Activated CD4-positive, alpha-beta T cell treated with anti-CD3 and anti-CD28 coated beads, Interleukin-2, Interleukin-4, amounts not matched to agents 100 ng/mL and 50 ng/mL, durations not matched to agents 16 hours and 8 hours (primary cell): ENCODE measurements at regions not wholly inside any gene's neighbourhood (a gene's known extent, or its start where the extent isn't known, plus 50 kb on each side); places are given as distances from the start of the nearest gene placed in this dataset.
A peak's percentile ranks its signal among the peaks of the same experiment; 100 is the strongest.
"Not testable (repeated sequence)": the region's sequence is repeated elsewhere in the genome, so short reads cannot be mapped to it uniquely, and the experiment has no call there.

Experiments
- DNase-seq: peaks from one replicate; pipeline ENCODE4 v3.0.0-alpha.2; 2020; ENCODE audit warnings: low spot score

GRCh38 chr4:79266136-79266535 lies 59.7 kb downstream of the NAA11 start:
- no peak for DNase-seq

GRCh38 chr4:79259242-79259641 lies 66.6 kb downstream of the NAA11 start:
- no peak for DNase-seq

GRCh38 chr4:79258614-79259176 lies 67.2 kb downstream of the NAA11 start:
- DNase-seq, result no peak

- no peak for DNase-seq
Observed at GRCh38 chr4:79257953-79258613, 67.8 kb downstream of the NAA11 start.

GRCh38 chr4:79255793-79256192 lies 70.1 kb downstream of the NAA11 start:
- DNase-seq, result no peak

- no peak for DNase-seq
Observed at GRCh38 chr4:79253924-79254323, 71.9 kb downstream of the NAA11 start.

GRCh38 chr4:79253168-79253567 lies 72.7 kb downstream of the NAA11 start:
- no peak for DNase-seq

GRCh38 chr4:79250887-79251286 lies 75.0 kb downstream of the NAA11 start:
- DNase-seq, result no peak

GRCh38 chr4:79249881-79250503 lies 75.9 kb downstream of the NAA11 start:
- peak; percentile 1 for DNase-seq

GRCh38 chr4:79248610-79249009 lies 77.3 kb downstream of the NAA11 start:
- DNase-seq, result no peak

GRCh38 chr4:79247695-79248394 lies 78.0 kb downstream of the NAA11 start:
- DNase-seq, result no peak

- DNase-seq, result not testable (repeated sequence)
Observed at GRCh38 chr4:79245200-79245940, 80.5 kb downstream of the NAA11 start.

- no peak for DNase-seq
Observed at GRCh38 chr4:79241846-79242245, 84.0 kb downstream of the NAA11 start.

GRCh38 chr4:79237851-79238250 lies 88.0 kb downstream of the NAA11 start:
- no peak for DNase-seq

GRCh38 chr4:79236785-79237184 lies 89.1 kb downstream of the NAA11 start:
- no peak for DNase-seq

GRCh38 chr4:79235095-79235494 lies 90.8 kb downstream of the NAA11 start:
- DNase-seq, result no peak

- DNase-seq, result no peak
Observed at GRCh38 chr4:79233820-79234219, 92.0 kb downstream of the NAA11 start.

- DNase-seq, result no peak
Observed at GRCh38 chr4:79232540-79232939, 93.3 kb downstream of the NAA11 start.

- no peak for DNase-seq
Observed at GRCh38 chr4:79227860-79228259, 98.0 kb downstream of the NAA11 start.

GRCh38 chr4:79225360-79225759 lies 100.5 kb downstream of the NAA11 start:
- DNase-seq, result no peak

- no peak for DNase-seq
Observed at GRCh38 chr4:79224777-79225104, 101.1 kb downstream of the NAA11 start.

GRCh38 chr4:79223993-79224776 lies 101.7 kb downstream of the NAA11 start:
- DNase-seq, result no peak
